ENCODE measurements at regions not wholly inside any gene's neighbourhood (a gene's known extent, or its start where the extent isn't known, plus 50 kb on each side); places are given as distances from the start of the nearest gene placed in this dataset.

- POLR2A ChIA-PET = no interaction called here
- CTCF ChIA-PET = no interaction called here
- no peak for DNase-seq (ENCODE audit: extremely low spot score)
- TF ChIP-seq CTCF (IDR thresholded peaks at IDR 0.05; ENCODE audit: control extremely low read depth, extremely low read depth, low read depth, missing control alignments) = no peak
Measured at GRCh38 chr10:4215485-4215884, 430.5 kb upstream of the KLF6 start.

GRCh38 chr10:4214908-4215307, 429.9 kb upstream of the KLF6 start:
- TF ChIP-seq CTCF (IDR thresholded peaks at IDR 0.05; ENCODE audit: control extremely low read depth, extremely low read depth, low read depth, missing control alignments) = no peak
- DNase-seq (ENCODE audit: extremely low spot score) = no peak
- ChIA-PET POLR2A (no interaction called here), CTCF (interaction anchor here (1.7 kb wide), 1 partner anchor 10 kb away, joined by 4 read pairs; no protein-coding TSS in a partner anchor)

GRCh38 chr10:4213441-4213840, 428.4 kb upstream of the KLF6 start:
- ChIA-PET POLR2A (no interaction called here), CTCF (interaction anchor here (1.7 kb wide), 1 partner anchor 8 kb away, joined by 4 read pairs; no protein-coding TSS in a partner anchor)
- TF ChIP-seq CTCF (IDR thresholded peaks at IDR 0.05; ENCODE audit: control extremely low read depth, extremely low read depth, low read depth, missing control alignments) = no peak
- DNase-seq (ENCODE audit: extremely low spot score) = no peak

GRCh38 chr10:4212111-4212630, 427.2 kb upstream of the KLF6 start:
- TF ChIP-seq CTCF (IDR thresholded peaks at IDR 0.05; ENCODE audit: control extremely low read depth, extremely low read depth, low read depth, missing control alignments) = no peak
- ChIA-PET POLR2A (no interaction called here), CTCF (interaction anchor here (1.1 kb wide), 1 partner anchor 9 kb away, joined by 3 read pairs; no protein-coding TSS in a partner anchor)
- DNase-seq (ENCODE audit: extremely low spot score) = no peak

GRCh38 chr10:4208499-4208898, 423.5 kb upstream of the KLF6 start:
- CTCF ChIA-PET = no interaction called here
- TF ChIP-seq CTCF (IDR thresholded peaks at IDR 0.05; ENCODE audit: control extremely low read depth, extremely low read depth, low read depth, missing control alignments) = no peak
- POLR2A ChIA-PET = no interaction called here
- DNase-seq (ENCODE audit: extremely low spot score) = no peak

GRCh38 chr10:4205113-4205512, 420.1 kb upstream of the KLF6 start:
- POLR2A ChIA-PET = no interaction called here
- TF ChIP-seq CTCF (IDR thresholded peaks at IDR 0.05; ENCODE audit: control extremely low read depth, extremely low read depth, low read depth, missing control alignments) = no peak
- no peak for DNase-seq (ENCODE audit: extremely low spot score)

More at GRCh38 chr10:4205113-4205512, 420.1 kb upstream of the KLF6 start:
- CTCF ChIA-PET = interaction anchor here (0.6 kb wide), 1 partner anchor 9 kb away, joined by 4 read pairs; no protein-coding TSS in a partner anchor

All from GM10248 (cell line).